Activated CD4-positive, CD25-positive, alpha-beta regulatory T cell treated with anti-CD3 and anti-CD28 coated beads, Interleukin-2, amount 50 U/mL, for 24 hours (primary cell): ENCODE measurements at regions not wholly inside any gene's neighbourhood (a gene's known extent, or its start where the extent isn't known, plus 50 kb on each side); places are given as distances from the start of the nearest gene placed in this dataset.
"Not testable (repeated sequence)": the region's sequence is repeated elsewhere in the genome, so short reads cannot be mapped to it uniquely, and the experiment has no call there.

Source experiments
- ATAC-seq, 2 donors: fragments of 150-1000 bp; cut with Tn5 transposase; one replicate each; pipeline ENCODE4 v1.10.0; 2021; ENCODE audit warnings: mild to moderate bottlenecking in 1 of 2, moderate library complexity in 1 of 2

GRCh38 chr6:121884091-121884490 lies 448.6 kb downstream of the GJA1 start:
- no peak for ATAC-seq

- ATAC-seq: no peak
Observed at GRCh38 chr6:121884620-121885019, 449.2 kb downstream of the GJA1 start.

- ATAC-seq: no peak
Observed at GRCh38 chr6:121885399-121886152, 450.1 kb downstream of the GJA1 start.

- no peak for ATAC-seq
Observed at GRCh38 chr6:121886223-121886830, 450.9 kb downstream of the GJA1 start.

GRCh38 chr6:121887724-121888123 lies 452.3 kb downstream of the GJA1 start:
- no peak for ATAC-seq

- no peak for ATAC-seq
Observed at GRCh38 chr6:121890307-121890910, 455.0 kb downstream of the GJA1 start.

GRCh38 chr6:121895731-121896130 lies 460.3 kb downstream of the GJA1 start:
- not testable (repeated sequence) for ATAC-seq

GRCh38 chr6:121896363-121896762 lies 460.9 kb downstream of the GJA1 start:
- ATAC-seq: no peak

GRCh38 chr6:121896771-121897170 lies 461.3 kb downstream of the GJA1 start:
- no peak for ATAC-seq

GRCh38 chr6:121897337-121897760 lies 461.9 kb downstream of the GJA1 start:
- ATAC-seq: no peak

GRCh38 chr6:121901432-121901831 lies 466.0 kb downstream of the GJA1 start:
- no peak for ATAC-seq

- ATAC-seq: no peak
Observed at GRCh38 chr6:121904559-121904958, 469.1 kb downstream of the GJA1 start.

- no peak for ATAC-seq
Observed at GRCh38 chr6:121912905-121913304, 477.5 kb downstream of the GJA1 start.

- no peak for ATAC-seq
Observed at GRCh38 chr6:121917263-121917829, 481.9 kb downstream of the GJA1 start.

GRCh38 chr6:121917834-121918559 lies 481.5 kb upstream of the HSF2 start:
- ATAC-seq: no peak

- ATAC-seq: no peak
Observed at GRCh38 chr6:121920616-121921015, 478.8 kb upstream of the HSF2 start.

GRCh38 chr6:121925024-121925423 lies 474.4 kb upstream of the HSF2 start:
- no peak for ATAC-seq

- no peak for ATAC-seq
Observed at GRCh38 chr6:121925534-121926255, 473.8 kb upstream of the HSF2 start.

GRCh38 chr6:121929301-121929700 lies 470.2 kb upstream of the HSF2 start:
- no peak for ATAC-seq

GRCh38 chr6:121932076-121932991 lies 467.1 kb upstream of the HSF2 start:
- ATAC-seq: no peak

- ATAC-seq: no peak
Observed at GRCh38 chr6:121934451-121934850, 465.0 kb upstream of the HSF2 start.
